ENCODE measurements at regions not wholly inside any gene's neighbourhood (a gene's known extent, or its start where the extent isn't known, plus 50 kb on each side); places are given as distances from the start of the nearest gene placed in this dataset.

- TF ChIP-seq EZH2 (IDR thresholded peaks at IDR 0.05; ENCODE audit: low read length) (no peak), CTCF (optimal IDR thresholded peaks at IDR 0.05 in 1 of 3, IDR thresholded peaks at IDR 0.05 in 1 of 3, conservative IDR thresholded peaks at IDR 0.05 in 1 of 3; ENCODE audit: extremely low read depth in 1 of 3, insufficient read depth in 2 of 3, low read length in 3 of 3) (no peak)
Measured at GRCh38 chr9:90175865-90176264, 466.8 kb downstream of the DIRAS2 start.

Measured in keratinocyte (primary cell).